NCI-H2107 (cell line): ENCODE measurements at regions not wholly inside any gene's neighbourhood (a gene's known extent, or its start where the extent isn't known, plus 50 kb on each side); places are given as distances from the start of the nearest gene placed in this dataset.
"Not testable (repeated sequence)": the region's sequence is repeated elsewhere in the genome, so short reads cannot be mapped to it uniquely, and the experiment has no call there.

ENCODE experiments used
- DNase-seq: peaks from one replicate; lab custom pipeline; 2025; lab: John Stamatoyannopoulos, UW

- no peak for DNase-seq
Observed at GRCh38 chr5:45057564-45057963, 248.8 kb downstream of the MRPS30 start.

GRCh38 chr5:45060724-45061123 lies 252.0 kb downstream of the MRPS30 start:
- DNase-seq, result no peak

- no peak for DNase-seq
Observed at GRCh38 chr5:45062044-45062443, 253.3 kb downstream of the MRPS30 start.

- DNase-seq, result no peak
Observed at GRCh38 chr5:45081082-45081481, 272.3 kb downstream of the MRPS30 start.

- DNase-seq, result no peak
Observed at GRCh38 chr5:45089870-45090269, 281.1 kb downstream of the MRPS30 start.

GRCh38 chr5:45093377-45093776 lies 284.6 kb downstream of the MRPS30 start:
- no peak for DNase-seq

GRCh38 chr5:45094876-45095440 lies 286.2 kb downstream of the MRPS30 start:
- DNase-seq, result no peak

- no peak for DNase-seq
Observed at GRCh38 chr5:45098483-45098882, 289.7 kb downstream of the MRPS30 start.

GRCh38 chr5:45101146-45101545 lies 292.4 kb downstream of the MRPS30 start:
- DNase-seq, result no peak

- no peak for DNase-seq
Observed at GRCh38 chr5:45105491-45105994, 296.8 kb downstream of the MRPS30 start.

- DNase-seq, result no peak
Observed at GRCh38 chr5:45109062-45109461, 300.3 kb downstream of the MRPS30 start.

GRCh38 chr5:45109636-45110035 lies 300.9 kb downstream of the MRPS30 start:
- no peak for DNase-seq

GRCh38 chr5:45110399-45110798 lies 301.7 kb downstream of the MRPS30 start:
- DNase-seq, result no peak

GRCh38 chr5:45113726-45114125 lies 305.0 kb downstream of the MRPS30 start:
- DNase-seq, result no peak

GRCh38 chr5:45132972-45133371 lies 324.2 kb downstream of the MRPS30 start:
- DNase-seq, result no peak

- DNase-seq, result peak; percentile 61
Observed at GRCh38 chr5:45162974-45163373, 354.2 kb downstream of the MRPS30 start.

GRCh38 chr5:45171563-45171962 lies 362.8 kb downstream of the MRPS30 start:
- DNase-seq, result no peak

- not testable (repeated sequence) for DNase-seq
Observed at GRCh38 chr5:45172634-45173033, 363.9 kb downstream of the MRPS30 start.

- DNase-seq, result no peak
Observed at GRCh38 chr5:45179686-45180085, 370.9 kb downstream of the MRPS30 start.

- DNase-seq, result no peak
Observed at GRCh38 chr5:45189042-45189441, 380.3 kb downstream of the MRPS30 start.

- peak; percentile 81 for DNase-seq
Observed at GRCh38 chr5:45189481-45189880, 380.7 kb downstream of the MRPS30 start.

GRCh38 chr5:45195026-45195425 lies 386.3 kb downstream of the MRPS30 start:
- DNase-seq, result no peak
